ENCODE measurements at regions not wholly inside any gene's neighbourhood (a gene's known extent, or its start where the extent isn't known, plus 50 kb on each side); places are given as distances from the start of the nearest gene placed in this dataset.

DNA sequence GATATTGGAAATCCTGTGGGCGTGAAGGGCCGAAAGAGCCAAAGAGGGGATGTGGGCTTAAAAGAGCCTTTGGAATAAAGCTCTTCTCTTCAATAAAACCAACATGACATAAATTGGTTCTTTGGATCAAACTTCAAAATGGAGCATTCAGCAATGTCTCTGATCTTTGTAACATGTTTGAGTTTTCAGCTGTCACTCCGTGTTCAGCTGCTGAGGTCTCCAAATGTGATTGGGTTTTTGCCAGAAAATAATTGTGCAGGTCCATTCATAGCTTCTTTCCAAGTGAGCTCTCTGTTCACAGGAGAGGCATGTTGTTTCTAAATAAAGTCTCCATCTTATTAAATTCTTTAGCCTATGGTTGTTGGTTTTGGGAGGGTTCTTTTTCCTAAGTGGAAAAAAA, 127.6 kb upstream of the CCDC68 start:
- no peaks in the 10 kb centered on the region for H3K9me3 ChIP-seq (ENCODE audit: low read depth)
- H3K27me3 ChIP-seq, result no peaks in the 10 kb centered on the region
- no peaks in the 10 kb centered on the region for H3K4me1 ChIP-seq (ENCODE audit: insufficient read depth)
- TF ChIP-seq EZH2phosphoT487 (IDR thresholded peaks at IDR 0.05; ENCODE audit: low read depth, severe bottlenecking, unreplicated experiment) (no peak), EZH2 (IDR thresholded peaks at IDR 0.05; ENCODE audit: borderline replicate concordance) (no peak), CTCF (IDR thresholded peaks at IDR 0.05; ENCODE audit: poor library complexity) (no peak)
- 91% methylated on average over 3 of the region's 3 CpGs for WGBS (ENCODE audit: low lambda C conversion rate, missing lambda C conversion rate)
- no peak for DNase-seq (ENCODE audit: low spot score)
- no peaks in the 10 kb centered on the region for H3K9me2 ChIP-seq (replicated peaks; ENCODE audit: insufficient read depth)
- no peaks in the 10 kb centered on the region for H3K36me3 ChIP-seq (replicated peaks; ENCODE audit: insufficient read depth, low read depth)
- H4K20me1 ChIP-seq (ENCODE audit: insufficient read depth, poor library complexity, severe bottlenecking), result no peaks in the 10 kb centered on the region
- no peak overlapping the region for H3K4me3 ChIP-seq
- H2AFZ ChIP-seq, result no peak overlapping the region
- H3K4me2 ChIP-seq, result no peak overlapping the region
- no peak overlapping the region for H3K27ac ChIP-seq
- no peaks in the 10 kb centered on the region for H3K79me2 ChIP-seq

GRCh38 chr18:55085557-55086285, 126.5 kb upstream of the CCDC68 start:
- H3K27me3 ChIP-seq, result no peaks in the 10 kb centered on the region
- no peaks in the 10 kb centered on the region for H4K20me1 ChIP-seq (ENCODE audit: insufficient read depth, poor library complexity, severe bottlenecking)
- H3K9me2 ChIP-seq (replicated peaks; ENCODE audit: insufficient read depth), result no peaks in the 10 kb centered on the region
- H3K4me3 ChIP-seq, result no peak overlapping the region
- H2AFZ ChIP-seq, result no peak overlapping the region
- TF ChIP-seq EZH2phosphoT487 (IDR thresholded peaks at IDR 0.05; ENCODE audit: low read depth, severe bottlenecking, unreplicated experiment), result no peak
- TF ChIP-seq CTCF (IDR thresholded peaks at IDR 0.05; ENCODE audit: poor library complexity), result no peak
- no peaks in the 10 kb centered on the region for H3K4me1 ChIP-seq (ENCODE audit: insufficient read depth)
- H3K36me3 ChIP-seq (replicated peaks; ENCODE audit: insufficient read depth, low read depth), result no peaks in the 10 kb centered on the region
- H3K9me3 ChIP-seq (ENCODE audit: low read depth), result no peaks in the 10 kb centered on the region
- H3K79me2 ChIP-seq, result no peaks in the 10 kb centered on the region
- no peak overlapping the region for H3K4me2 ChIP-seq
- no peak overlapping the region for H3K27ac ChIP-seq
- 94% methylated on average over 4 of the region's 4 CpGs for WGBS (ENCODE audit: low lambda C conversion rate, missing lambda C conversion rate)
- DNase-seq (ENCODE audit: low spot score), result no peak

GRCh38 chr18:55084550-55084949, 125.3 kb upstream of the CCDC68 start:
- H3K9me3 ChIP-seq (ENCODE audit: low read depth), result no peaks in the 10 kb centered on the region
- H3K9me2 ChIP-seq (replicated peaks; ENCODE audit: insufficient read depth), result no peaks in the 10 kb centered on the region
- TF ChIP-seq CTCF (IDR thresholded peaks at IDR 0.05; ENCODE audit: poor library complexity) (no peak), EZH2phosphoT487 (IDR thresholded peaks at IDR 0.05; ENCODE audit: low read depth, severe bottlenecking, unreplicated experiment) (no peak), EZH2 (IDR thresholded peaks at IDR 0.05; ENCODE audit: borderline replicate concordance) (no peak)
- no peak overlapping the region for H2AFZ ChIP-seq
- DNase-seq (ENCODE audit: low spot score), result no peak
- no peak overlapping the region for H3K27ac ChIP-seq
- H4K20me1 ChIP-seq (ENCODE audit: insufficient read depth, poor library complexity, severe bottlenecking), result no peaks in the 10 kb centered on the region
- H3K4me1 ChIP-seq (ENCODE audit: insufficient read depth), result no peaks in the 10 kb centered on the region
- H3K36me3 ChIP-seq (replicated peaks; ENCODE audit: insufficient read depth, low read depth), result no peaks in the 10 kb centered on the region
- WGBS (ENCODE audit: low lambda C conversion rate, missing lambda C conversion rate), result 89% methylated on average over 1 of the region's 1 CpG
- no peaks in the 10 kb centered on the region for H3K27me3 ChIP-seq
- H3K79me2 ChIP-seq, result no peaks in the 10 kb centered on the region
- no peak overlapping the region for H3K4me3 ChIP-seq
- H3K4me2 ChIP-seq, result no peak overlapping the region
